ENCODE measurements at regions not wholly inside any gene's neighbourhood (a gene's known extent, or its start where the extent isn't known, plus 50 kb on each side); places are given as distances from the start of the nearest gene placed in this dataset.

DNA sequence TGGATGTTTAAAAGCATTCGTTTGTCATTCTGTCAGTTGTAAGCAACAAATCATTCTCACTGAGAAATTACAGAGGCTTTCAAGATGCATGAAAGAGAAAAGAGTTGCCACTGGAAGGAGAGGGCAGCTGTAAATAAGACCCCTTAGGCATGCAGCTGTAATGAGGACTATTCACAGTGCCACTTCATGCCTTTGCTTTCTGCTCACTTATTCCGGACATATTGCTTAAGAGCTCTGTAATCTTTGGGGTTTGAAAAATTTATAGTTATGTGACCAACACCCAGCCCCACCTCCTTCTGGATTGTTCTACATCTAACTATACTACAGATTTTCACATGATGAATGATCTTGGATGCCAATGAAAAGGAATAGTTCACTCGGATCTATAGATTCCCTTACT lies 194.8 kb upstream of the DCN start:
- DNase-seq = no peak

DNA sequence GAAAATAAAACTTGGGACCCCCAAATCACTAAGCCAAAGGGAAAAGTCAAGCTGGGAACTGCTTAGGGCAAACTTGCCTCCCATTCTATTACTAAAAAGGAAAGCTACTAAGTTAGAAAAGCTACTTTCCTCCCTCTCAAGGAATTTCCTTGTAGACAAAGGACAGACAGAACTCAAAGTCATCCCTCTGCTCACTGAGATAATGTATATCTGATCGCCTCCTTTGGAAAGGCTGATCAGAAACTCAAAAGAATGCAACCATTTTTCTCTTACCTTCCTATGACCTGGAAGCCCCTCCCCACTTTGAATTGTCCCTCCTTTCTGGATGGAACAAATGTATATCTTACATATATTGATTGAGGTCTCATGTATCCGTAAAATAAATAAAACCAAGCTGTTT lies 190.5 kb upstream of the DCN start:
- no peak for DNase-seq

DNA sequence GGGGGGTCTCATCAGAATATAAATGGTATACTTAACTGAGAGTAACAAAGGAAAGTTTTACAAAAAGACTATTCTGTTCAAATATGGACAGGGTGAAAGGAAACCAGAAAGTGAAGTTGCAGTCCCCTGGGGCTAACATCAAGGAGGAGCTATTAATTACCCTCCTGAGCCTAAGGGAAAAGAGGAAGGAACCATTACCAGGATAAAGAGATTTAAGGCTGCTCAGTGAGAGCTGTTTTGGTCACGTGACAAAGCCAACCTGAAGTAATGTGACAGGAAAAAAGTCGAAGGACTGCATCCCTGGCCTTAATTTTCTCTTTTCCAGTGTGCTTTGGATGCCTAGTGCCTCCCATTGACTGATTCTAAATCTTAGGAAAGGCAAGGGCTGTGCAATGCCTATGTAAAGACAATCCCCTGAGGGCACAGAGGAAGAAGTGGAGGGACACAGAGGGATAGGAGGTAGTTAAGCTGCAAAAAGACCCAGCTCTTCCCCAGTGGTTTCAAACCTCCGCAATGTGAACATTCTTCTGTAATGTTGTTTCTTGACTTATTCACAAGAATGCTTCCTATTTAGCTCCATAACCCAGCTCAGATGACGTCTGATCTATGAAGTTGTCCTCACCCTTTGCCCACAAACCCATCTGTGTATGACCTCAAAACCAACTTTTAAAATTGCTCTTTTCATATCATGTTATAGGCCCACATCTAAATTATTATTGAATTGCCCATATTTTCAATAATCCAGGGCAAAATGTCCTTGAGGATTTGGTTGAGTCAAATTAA lies 187.7 kb upstream of the DCN start:
- no peak for DNase-seq

DNA sequence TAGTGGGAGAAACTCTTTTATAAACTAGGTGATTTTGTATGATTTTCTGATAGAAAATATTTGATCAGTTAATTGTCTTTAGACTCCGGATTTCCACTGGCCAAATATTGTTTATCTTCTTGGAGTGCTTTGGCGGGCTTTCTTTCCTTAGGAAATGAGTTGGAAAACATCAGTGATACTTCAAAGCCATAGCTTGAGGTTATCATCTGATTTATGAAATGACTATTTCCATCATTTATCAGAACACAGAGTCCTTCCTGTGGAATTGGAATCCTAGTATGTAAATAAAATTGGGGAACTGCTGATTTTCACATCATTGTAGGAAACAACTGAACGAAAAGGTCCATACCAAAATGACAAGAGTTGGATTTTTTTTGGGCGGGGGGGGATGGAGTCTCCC lies 186.0 kb upstream of the DCN start:
- DNase-seq = no peak

DNA sequence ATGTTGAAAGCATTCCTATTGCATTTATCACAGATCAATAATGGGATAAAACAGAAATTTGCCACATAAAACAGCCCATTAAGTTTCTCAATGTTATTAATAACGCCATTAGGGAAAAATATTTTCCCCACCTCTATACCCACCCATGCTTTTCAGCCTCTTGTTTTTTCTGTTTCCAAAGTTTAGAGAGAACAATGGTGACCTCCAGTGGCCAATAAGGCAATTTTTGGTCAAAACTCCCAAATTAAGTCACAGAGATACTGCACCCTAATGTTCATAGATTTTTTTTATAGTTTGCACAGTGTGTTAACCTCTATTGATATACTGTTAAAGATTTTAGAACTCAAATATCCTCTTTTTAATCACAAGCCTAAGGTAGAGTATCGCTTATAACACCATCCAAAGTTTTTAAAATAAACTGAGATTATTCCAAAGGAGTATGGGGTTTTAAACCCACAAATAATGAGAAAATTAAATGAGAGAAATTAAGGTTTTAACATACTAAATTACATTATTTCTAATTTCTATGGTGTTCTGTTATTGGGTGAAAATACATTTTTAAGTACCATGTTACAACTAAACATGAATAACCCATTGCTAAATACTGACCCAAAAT lies 184.7 kb upstream of the DCN start:
- DNase-seq = no peak

DNA sequence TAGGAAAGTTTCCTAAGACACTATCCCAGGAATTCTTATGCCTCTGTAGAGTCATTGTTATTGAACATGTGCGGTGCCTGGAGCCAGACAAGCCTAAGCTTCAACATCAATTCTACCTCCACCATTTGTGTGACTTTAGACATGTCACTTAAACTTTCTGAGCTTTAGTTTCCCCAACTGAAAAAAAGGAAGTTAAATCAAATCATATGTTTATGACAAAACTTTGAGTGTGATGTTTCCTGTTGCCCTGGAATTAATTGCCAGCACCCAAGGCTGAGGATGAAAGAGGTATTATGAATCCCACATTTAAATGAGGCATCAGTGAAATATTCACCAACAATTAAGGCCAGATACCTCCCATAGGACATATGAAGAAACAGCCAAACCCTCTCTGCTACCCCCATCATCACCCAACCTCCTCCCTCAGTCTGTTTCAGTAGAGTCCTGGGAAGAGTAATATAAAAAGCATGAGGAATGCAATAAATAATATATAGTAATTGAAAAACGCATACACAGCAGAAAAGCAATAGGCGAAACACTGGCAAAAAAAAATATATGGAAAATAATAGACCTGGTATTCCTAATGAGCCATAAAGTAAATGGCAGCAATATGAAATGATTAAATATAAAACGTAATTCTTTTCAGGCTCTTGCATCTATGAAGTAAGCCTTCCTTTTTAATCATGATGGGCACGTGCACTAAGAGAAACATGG lies 182.0 kb upstream of the DCN start:
- no peak for DNase-seq

DNA sequence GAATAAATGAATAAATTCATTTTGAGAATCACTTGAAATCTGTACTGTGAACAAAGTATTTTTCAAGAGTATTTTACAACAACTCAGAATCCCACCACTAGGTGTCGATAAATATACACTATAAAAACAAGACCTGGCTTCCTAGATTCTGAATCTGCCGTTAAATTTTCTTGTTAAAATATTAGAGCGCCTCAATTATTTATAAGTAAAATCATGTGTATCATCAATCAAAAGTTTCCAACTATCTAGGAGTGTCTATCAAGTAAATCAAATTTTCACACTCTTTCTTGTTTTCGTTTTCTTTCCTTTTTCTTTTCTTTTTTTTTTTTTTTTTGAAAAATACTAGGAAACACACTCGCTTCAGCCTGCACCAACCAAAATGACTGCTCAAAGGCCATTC lies 179.2 kb upstream of the DCN start:
- no peak for DNase-seq

DNA sequence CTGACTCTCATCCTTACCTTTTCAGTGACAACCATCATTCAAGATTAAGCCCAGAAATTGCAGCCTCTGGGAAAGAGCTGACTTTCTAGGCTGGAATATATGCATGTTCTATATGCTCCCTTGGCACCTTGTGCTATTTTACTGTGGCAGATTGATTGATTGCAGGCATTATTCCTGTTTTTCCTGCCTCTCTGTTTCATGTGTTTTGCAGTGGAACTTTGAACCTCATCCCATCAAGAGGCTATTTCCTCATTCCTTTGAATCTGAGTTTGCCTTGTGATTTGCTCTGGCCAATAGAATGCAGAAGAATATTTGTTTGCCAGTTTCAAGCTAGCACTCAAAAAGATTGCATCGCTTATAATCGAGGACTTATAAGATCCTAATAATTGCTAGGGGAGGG lies 174.8 kb upstream of the DCN start:
- DNase-seq = no peak

DNA sequence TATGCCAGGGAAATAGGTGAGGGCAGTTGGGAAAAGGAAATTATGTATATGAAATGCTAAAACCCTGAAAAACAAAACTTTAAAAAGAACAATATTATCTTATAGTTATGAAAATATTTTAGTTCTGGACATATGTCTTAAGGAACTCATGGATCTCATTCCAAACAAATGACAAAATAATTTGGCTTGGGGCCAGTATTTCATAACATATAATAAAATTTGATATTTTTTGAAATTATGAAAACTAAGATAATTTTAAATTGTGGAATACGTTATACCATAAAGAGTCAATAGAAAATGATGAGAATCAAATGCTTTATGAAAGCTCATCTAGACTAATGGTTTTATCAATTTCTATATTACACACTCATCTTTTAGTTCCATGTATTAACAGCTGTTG lies 173.8 kb upstream of the DCN start:
- no peak for DNase-seq

DNA sequence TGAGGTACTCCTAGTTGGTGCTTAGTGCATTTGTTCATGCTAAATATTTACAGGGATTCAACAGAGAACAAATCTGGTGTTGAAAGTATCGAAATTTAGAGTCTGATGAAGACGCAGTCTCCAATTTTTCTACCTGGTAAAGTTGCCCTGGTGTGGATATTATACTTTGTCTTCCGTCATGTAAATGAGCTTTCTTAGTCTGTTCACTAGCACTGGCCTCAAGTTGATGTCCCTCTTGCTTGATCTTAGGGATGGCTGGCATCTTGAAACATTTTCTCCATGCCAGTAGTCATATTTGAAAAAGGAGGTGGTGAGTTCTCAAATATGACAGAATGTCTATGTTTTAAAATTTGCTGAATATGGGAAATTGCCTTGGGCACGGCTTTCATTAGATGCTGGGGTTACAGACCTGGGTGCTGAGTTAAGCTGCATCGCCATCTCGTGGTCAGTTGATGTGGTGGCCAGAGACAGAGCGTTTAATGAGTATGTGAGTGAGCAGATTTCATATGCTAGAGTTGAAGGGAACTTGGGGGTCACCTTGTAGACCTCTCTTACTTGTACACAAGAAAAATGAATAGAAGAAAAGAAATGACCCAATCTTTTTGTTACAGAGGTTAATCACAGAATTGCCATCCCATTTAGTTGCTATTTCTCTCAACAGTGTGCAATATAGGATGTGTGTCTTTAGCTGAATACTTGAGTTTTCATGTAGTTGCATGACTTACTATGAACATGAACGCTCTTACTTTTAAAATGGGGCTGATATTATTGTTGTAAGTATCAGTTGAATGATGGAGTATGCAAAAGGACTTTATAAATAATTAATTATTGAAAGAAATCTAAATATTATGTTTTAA lies 172.8 kb upstream of the DCN start:
- DNase-seq = peak; percentile 54

DNA sequence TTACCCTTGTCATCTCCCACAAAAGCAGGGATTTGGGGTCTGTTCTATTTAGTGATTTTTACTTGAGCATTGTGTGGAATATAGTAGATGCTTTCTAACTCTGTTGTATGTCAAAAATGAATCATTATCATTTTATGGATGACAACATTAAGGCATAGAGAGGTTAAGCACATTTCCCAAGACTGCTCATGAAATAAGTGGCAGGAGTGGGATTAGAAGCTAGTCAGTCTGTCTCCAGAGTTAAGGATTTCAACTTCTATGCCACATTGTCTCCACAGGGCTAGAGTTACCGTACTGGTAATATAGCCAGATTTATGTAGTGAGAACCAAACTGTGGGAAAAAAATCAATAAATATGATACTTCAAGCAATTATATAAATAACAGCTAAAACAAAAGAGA lies 170.6 kb upstream of the DCN start:
- DNase-seq = no peak

DNA sequence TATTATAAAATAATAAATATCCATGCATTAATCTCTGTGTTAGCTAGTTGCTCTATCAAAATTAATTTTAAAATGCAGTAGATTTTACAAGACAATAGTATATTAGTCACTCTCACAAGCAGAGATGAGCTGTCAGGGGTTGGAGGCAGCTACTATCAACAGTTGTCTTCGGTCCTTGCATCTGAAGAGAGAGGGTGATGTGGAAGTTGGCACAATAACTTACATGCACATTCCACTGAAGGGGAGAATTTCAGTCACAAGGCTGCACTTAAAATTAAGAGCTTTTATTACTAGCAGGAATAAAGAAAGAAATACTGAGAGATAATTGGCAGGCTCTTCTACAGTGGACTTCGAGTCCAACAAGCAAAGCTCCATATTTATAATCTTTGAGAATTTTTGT lies 166.9 kb upstream of the DCN start:
- no peak for DNase-seq

DNA sequence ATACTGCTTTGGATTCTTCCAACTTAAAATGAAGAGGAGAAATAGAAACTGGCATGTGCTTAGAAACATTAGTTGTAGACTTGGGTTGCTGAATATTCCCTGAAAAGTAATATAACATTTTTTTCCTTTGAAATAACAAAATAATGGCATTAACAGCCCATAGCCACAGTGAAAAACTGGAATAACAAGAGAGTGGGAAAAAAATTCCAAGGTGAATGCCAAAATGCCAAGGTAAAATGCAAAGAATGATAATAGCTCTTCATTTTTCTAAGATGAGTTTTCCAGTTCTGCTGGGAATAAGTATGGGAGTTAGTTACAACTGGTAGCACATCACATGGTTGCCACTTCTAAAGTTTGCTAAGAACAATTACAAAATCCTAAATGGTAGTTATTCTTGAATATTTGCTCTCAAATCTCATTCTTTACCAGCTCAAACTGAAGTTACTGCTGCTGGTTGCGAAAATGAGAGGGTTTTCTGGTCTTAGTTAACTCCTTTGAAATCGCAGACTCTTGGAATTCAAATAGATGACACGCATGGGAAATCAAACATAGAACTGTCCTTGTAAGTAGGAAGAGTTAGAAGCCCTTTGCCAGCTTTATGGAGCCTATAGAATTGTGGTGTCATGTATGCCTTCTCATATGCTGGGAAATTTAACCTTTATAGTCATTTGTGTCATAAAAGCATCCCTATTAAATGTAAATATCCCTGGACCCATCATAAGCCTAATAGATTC lies 165.0 kb upstream of the DCN start:
- no peak for DNase-seq

DNA sequence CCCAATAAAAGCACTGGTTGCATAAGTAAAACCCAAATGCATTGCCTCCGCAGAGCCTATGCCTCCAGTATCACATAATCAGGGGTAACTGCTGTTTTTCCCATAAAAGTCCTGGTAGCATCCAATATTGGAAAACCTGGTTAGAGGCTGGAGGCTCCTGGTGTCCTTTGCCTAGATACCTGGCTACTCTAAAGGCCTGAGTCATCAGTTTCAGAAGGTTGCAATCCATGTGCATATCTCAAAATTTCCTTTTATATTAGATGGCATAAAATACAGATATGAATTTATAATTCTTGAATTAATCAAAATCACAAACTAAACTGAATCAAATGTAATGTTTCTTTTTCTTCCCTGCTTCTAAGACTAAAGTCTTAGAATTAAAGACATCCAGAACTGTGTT lies 164.2 kb upstream of the DCN start:
- DNase-seq = no peak

DNA sequence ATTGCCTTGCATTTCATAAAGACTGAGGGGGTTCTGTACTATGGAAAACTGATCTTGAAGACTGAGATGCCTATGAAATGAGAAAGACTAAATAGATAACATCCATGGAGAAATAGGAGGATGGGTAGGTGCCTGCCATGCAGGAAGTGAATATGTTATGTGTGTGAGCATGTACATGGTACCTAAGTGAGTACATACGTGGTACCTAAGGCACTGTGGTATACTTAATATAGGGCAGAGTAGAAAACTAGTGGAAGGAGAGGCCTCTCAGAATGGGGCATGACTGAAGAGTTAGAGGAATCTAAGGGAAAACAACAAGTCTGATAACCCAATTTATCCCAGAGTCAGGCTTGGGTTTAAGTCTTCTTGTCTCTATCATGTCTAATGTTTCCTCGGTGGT lies 161.8 kb upstream of the DCN start:
- no peak for DNase-seq

DNA sequence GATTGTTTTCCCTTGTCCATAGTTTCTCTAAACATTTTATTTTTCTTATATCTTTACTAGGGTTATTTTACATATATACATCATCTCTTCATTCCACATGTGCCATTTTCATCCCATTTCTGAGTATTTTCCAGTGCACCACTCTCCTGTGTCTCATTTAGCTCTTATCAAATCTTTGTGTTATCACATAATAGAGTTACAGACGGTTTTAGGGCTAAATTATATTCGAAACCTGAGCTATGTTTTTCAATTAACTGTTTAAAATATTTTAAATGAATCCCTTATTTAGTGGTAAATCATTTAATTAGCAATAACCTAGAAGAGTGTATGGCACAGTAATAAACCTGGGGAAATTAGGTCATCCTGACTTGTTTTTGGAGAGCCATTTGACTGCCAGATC lies 160.4 kb upstream of the DCN start:
- DNase-seq = no peak

DNA sequence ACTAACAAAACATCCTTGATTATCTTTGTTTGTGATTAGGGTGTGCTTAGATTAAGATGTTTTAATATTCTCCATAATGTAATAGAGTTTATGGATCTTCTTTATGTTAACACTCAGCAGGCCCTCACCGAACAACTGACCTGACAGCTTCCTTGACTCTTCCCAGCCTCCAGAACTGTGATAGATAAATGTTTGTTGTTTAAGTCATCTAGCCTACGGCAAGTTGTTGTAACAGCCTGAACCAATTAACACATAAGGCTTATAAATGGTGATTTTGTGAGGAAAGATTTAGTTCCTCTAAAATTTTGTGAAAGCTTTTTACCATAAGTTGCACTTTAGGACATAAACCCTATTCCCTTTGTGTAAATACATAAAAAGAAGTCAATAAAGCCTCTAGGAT lies 156.5 kb upstream of the DCN start:
- DNase-seq = no peak

DNA sequence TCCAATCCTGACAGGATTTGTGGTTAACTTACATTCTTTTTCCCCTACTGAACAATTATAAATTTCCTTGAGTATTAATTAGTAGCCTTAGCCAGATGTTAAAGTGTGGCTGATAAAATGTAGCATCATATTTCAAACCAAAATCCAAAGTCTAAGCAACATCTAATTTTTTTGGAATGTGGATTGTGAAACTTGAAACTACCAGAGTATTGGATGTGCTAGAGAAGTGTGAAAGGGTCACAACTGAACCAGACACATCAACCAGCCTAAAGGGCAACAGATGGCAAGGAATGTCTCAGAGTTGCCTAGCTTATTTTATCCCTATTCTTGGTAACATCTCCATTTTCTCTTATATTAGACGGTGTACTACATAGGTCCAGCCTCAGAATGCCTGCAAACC lies 153.1 kb upstream of the DCN start:
- DNase-seq = no peak

DNA sequence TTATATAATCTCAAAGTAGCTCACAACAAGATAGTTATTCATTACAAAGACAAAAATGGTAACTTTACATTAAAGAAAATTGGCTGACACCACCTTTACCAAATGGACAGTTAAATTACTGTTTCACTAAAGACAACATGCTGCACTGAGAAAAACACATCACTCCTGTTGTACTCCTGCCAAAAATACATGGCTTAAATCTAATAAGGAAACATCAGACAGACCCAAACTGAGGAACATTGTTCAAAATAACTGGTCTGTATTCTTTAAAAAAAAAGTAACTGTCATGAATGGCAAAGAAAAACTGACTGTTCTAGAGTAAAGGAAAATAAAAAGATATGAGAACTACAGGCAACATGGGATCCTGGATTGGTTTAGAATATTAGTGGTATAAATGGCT lies 151.3 kb upstream of the DCN start:
- DNase-seq = no peak

DNA sequence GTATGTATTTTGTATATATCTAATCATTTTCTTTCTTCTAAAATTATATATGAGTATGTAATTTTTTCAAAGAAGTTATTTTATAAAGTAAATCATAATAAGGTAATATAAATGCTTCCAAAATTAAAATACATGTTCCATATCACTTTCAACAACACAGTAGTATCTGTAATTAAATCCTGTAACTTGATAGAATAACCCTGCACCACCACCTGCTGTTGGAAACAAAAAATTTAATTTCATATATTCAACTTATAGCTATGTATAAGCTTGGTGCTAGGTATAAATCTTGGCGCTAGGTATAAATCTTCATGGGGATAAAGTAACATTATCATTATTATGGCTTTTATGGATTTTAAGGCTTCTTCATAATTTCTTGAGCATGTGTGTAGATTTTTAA lies 149.7 kb upstream of the DCN start:
- DNase-seq = no peak

DNA sequence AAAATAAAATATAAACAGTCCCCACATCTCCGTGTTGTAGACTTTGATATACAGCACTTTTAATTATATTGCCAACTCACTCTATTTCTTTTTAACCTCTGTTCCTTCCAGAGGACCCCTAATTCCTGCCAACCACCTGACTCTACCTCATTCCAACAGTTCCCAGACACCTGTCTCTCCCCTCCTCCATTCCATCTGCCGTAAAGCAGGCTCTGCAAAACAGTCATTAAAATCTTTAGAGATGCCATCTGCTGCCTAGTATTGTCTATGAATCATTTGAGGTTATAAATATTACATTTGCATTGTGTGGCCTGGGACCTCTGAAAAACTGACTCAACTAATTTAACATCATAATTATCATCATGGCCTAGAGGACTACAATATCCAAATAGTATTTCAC lies 148.8 kb upstream of the DCN start:
- DNase-seq = no peak

DNA sequence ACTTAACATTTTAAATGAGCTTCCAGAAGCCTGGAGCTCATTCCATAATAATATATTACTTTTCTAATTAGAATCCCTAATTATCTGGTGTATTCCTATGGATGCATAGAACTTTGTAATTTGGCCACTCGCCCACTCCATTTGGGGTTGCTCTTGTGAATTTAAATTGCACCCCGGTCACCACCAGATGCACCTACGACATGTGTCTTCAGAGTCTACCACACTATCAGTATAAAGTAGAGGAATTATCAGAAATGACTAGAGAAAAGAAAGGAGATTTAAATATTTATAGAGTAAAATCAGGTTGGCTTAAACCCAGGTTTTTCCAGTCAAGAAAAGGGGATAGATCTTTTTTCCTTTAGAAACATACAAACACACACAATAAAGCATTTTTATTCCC lies 145.8 kb upstream of the DCN start:
- no peak for DNase-seq

DNA sequence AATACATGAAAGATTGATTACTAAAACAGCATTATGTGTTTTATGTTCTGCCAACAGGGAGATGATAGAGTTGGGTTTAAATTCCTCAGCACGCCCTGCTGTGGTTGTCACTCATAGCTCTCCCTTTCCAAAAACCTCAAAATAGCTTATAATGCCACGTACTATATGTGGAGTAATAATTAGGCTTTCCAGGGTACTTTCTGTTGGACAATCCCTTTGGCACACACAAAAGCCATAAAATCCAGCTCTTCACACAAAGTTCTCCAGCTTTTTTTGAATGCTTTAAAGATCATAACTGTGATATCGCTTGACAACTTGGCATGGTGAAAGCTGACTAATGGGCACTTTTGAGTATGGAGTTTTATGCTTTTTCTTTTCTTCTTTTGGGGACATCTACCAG lies 145.3 kb upstream of the DCN start:
- no peak for DNase-seq

All from stimulated activated CD8-positive, alpha-beta memory T cell treated with anti-CD3 and anti-CD28 coated beads, Interleukin-4, amount 100 ng/mL, for 48 hours (primary cell).